Endothelial cell of umbilical vein (primary cell): ENCODE measurements at regions not wholly inside any gene's neighbourhood (a gene's known extent, or its start where the extent isn't known, plus 50 kb on each side); places are given as distances from the start of the nearest gene placed in this dataset.

ENCODE experiments used
- BruUV-seq: library from RNA; stranded (reverse); fragments of 400-500 nt; replicated peaks from 2 replicates; lab custom pipeline; 2021; lab: Mats Ljungman, UMichigan
- CTCF ChIA-PET: fragments of 300-600, 350-600 bp; sonication (Branson Sonifier 250); formaldehyde crosslinking; loops from one replicate; lab custom pipeline; 2021; ENCODE audit warnings: antibody characterized with exemption, inconsistent platforms; lab: Charles Lee
- POLR2A ChIA-PET: fragments of 300-600, 350-600 bp; sonication (Branson Sonifier 250); formaldehyde crosslinking; loops from one replicate; lab custom pipeline; 2021; ENCODE audit warnings: antibody characterized with exemption, inconsistent platforms; lab: Charles Lee
- DNase-seq: peaks from one replicate; pipeline ENCODE4 v3.0.0-alpha.2; 2011; ENCODE audit warnings: low read depth, low spot score
- FAIRE-seq: peaks from 2 replicates; lab custom pipeline; 2011; peaks lifted over from hg19 to GRCh38; lab: Jason Lieb, UNC
- H2AFZ ChIP-seq: 2 replicates; pipeline ENCODE4 v1.6.0; 2012; ENCODE audit warnings: low read depth, low read length, control low read depth, inconsistent platforms
- H3K27ac ChIP-seq: 2 replicates; pipeline ENCODE4 v1.5.1; 2011; ENCODE audit warnings: low read depth, mild to moderate bottlenecking, control low read depth, low read length, moderate library complexity; ENCODE audit not compliant: insufficient read depth
- H3K27me3 ChIP-seq, 2 experiments: 2 replicates each; pipeline versions ENCODE4 v1.6.0 to v1.6.1; 2011; ENCODE audit warnings: low read length in 2 of 2, mixed read lengths in 1 of 2; ENCODE audit not compliant: control insufficient read depth in 2 of 2, insufficient read depth in 2 of 2
- H3K36me3 ChIP-seq, 2 experiments: 2 replicates in 1 of 2; 3 replicates in 1 of 2; pipeline ENCODE4 v1.5.1; 2011; ENCODE audit warnings: low read length in 2 of 2, mild to moderate bottlenecking in 1 of 2, moderate library complexity in 1 of 2; ENCODE audit not compliant: control insufficient read depth in 2 of 2, insufficient read depth in 2 of 2; ENCODE audit errors: extremely low read depth in 1 of 2
- H3K4me1 ChIP-seq: 3 replicates; pipeline ENCODE4 v1.5.1; 2011; ENCODE audit warnings: mild to moderate bottlenecking, low read length; ENCODE audit not compliant: control insufficient read depth, insufficient read depth; ENCODE audit errors: extremely low read depth
- H3K4me2 ChIP-seq: 2 replicates; pipeline ENCODE4 v1.6.1; 2011; ENCODE audit warnings: low read length, control low read depth, mixed read lengths; ENCODE audit not compliant: insufficient read depth
- H3K4me3 ChIP-seq, 3 experiments: fragments of 200-600 bp in 1 of 3; sonication (generic), shearing (Covaris generic) in 1 of 3; replicated peaks in 1 of 3; 2 replicates each; pipeline ENCODE4 v1.5.1; 2011 to 2016; ENCODE audit warnings: control low read depth in 3 of 3, low read length in 3 of 3, mild to moderate bottlenecking in 2 of 3, inconsistent platforms in 1 of 3, low read depth in 1 of 3, moderate library complexity in 1 of 3; ENCODE audit not compliant: insufficient read depth in 1 of 3
- H3K79me2 ChIP-seq: 2 replicates; pipeline ENCODE4 v1.6.0; 2012; ENCODE audit warnings: low read length, inconsistent platforms; ENCODE audit not compliant: control insufficient read depth, insufficient read depth
- H3K9ac ChIP-seq: replicated peaks from 2 replicates; pipeline ENCODE3; 2011; ENCODE audit warnings: low read length, control low read depth; ENCODE audit not compliant: insufficient read depth; ENCODE audit errors: extremely low read depth
- H3K9me1 ChIP-seq: replicated peaks from 3 replicates; pipeline ENCODE4 v1.6.0; 2011; ENCODE audit warnings: mild to moderate bottlenecking, low read length; ENCODE audit not compliant: control insufficient read depth, insufficient read depth; ENCODE audit errors: extremely low read depth
- H3K9me3 ChIP-seq: replicated peaks from 2 replicates; pipeline ENCODE4 v1.5.1; 2012; ENCODE audit warnings: low read length, inconsistent platforms; ENCODE audit not compliant: control insufficient read depth, insufficient read depth
- H4K20me1 ChIP-seq: replicated peaks from 2 replicates; pipeline ENCODE3; 2011; ENCODE audit warnings: mild to moderate bottlenecking, low read length; ENCODE audit not compliant: control insufficient read depth, insufficient read depth; ENCODE audit errors: extremely low read depth
- EZH2 ChIP-seq: IDR thresholded peaks from 2 replicates; pipeline ENCODE4 v1.6.1; 2012; ENCODE audit warnings: borderline replicate concordance, low read depth, mild to moderate bottlenecking, moderate library complexity, low read length, inconsistent platforms; ENCODE audit not compliant: severe bottlenecking
- FOS ChIP-seq: IDR thresholded peaks from 2 replicates; pipeline ENCODE4 v1.6.1; 2011; ENCODE audit warnings: mild to moderate bottlenecking, low read length, moderate library complexity, borderline replicate concordance; ENCODE audit not compliant: insufficient read depth
- GATA2 ChIP-seq: IDR thresholded peaks from 2 replicates; pipeline ENCODE4 v1.7.0; 2011; ENCODE audit warnings: low read depth, mild to moderate bottlenecking, moderate library complexity, mixed read lengths, low read length; ENCODE audit not compliant: insufficient read length, insufficient read depth
- JUN ChIP-seq: IDR thresholded peaks from 2 replicates; pipeline ENCODE4 v1.6.1; 2011; ENCODE audit warnings: borderline replicate concordance, low read depth; ENCODE audit not compliant: insufficient read length, insufficient read depth
- MAX ChIP-seq: IDR thresholded peaks from 2 replicates; pipeline ENCODE4 v1.6.1; 2011; ENCODE audit not compliant: insufficient read depth, insufficient read length
- MYC ChIP-seq: IDR thresholded peaks from one replicate; pipeline ENCODE4 v1.6.1; 2011; ENCODE audit warnings: mild to moderate bottlenecking, low read depth, low read length
- POLR2A ChIP-seq: IDR thresholded peaks from 2 replicates; pipeline ENCODE4 v1.6.1; 2012; ENCODE audit warnings: low read depth, mild to moderate bottlenecking, control low read depth, low read length
- POLR2AphosphoS5 ChIP-seq: IDR thresholded peaks from 2 replicates; pipeline ENCODE4 v1.6.1; 2012; ENCODE audit warnings: low read depth, mild to moderate bottlenecking, control low read depth, low read length, moderate library complexity; ENCODE audit not compliant: insufficient read depth
- dilution Hi-C: fragments of 300-500 bp; cut with MboI; formaldehyde crosslinking; loops from one replicate; pipeline ENCODE4 v1.15.0; 2019; ENCODE audit warnings: low sequenced_read_pairs; ENCODE audit not compliant: extremely low pct_ligation_motif_present
- intact Hi-C: fragments of 100-400 bp; cut with micrococcal nuclease; formaldehyde crosslinking; loops from one replicate; pipeline ENCODE4 v1.10.0; 2022
- TF ChIP-seq, protein P1 (sequence below), 2 donors: IDR thresholded peaks; 1 replicate in 1 of 2; 2 replicates in 1 of 2; pipeline ENCODE4 v1.5.1; 2011; ENCODE audit warnings: low read length in 2 of 2, mild to moderate bottlenecking in 2 of 2, moderate library complexity in 2 of 2, control low read depth in 1 of 2, inconsistent platforms in 1 of 2, low read depth in 1 of 2; ENCODE audit not compliant: insufficient read depth in 1 of 2; ENCODE audit errors: extremely low read depth in 1 of 2

DNA sequence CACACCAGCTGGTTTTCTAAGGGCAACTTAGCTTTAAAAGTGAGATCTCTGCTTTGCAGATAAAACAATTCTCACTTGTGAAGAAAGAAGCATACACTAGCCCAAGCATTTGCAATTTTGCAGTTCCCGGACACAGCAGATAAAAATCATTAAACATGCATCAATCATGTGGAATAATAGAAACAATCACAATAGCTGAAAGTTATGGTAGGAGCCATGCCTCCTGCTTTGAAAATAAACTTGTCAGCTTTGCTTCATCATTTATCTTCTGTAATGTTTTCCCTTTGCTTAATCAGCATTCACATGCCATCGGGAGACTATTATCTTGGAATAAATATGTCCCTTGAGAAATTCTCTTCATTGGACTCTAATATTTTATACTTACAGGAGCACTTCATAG lies 60.3 kb upstream of the DAB2 start:
- TF ChIP-seq POLR2AphosphoS5 (no peak), POLR2A (no peak), MAX (no peak), FOS (no peak), MYC (no peak), EZH2 (no peak), GATA2 (no peak), JUN (no peak)
- TF ChIP-seq, protein P1, sequence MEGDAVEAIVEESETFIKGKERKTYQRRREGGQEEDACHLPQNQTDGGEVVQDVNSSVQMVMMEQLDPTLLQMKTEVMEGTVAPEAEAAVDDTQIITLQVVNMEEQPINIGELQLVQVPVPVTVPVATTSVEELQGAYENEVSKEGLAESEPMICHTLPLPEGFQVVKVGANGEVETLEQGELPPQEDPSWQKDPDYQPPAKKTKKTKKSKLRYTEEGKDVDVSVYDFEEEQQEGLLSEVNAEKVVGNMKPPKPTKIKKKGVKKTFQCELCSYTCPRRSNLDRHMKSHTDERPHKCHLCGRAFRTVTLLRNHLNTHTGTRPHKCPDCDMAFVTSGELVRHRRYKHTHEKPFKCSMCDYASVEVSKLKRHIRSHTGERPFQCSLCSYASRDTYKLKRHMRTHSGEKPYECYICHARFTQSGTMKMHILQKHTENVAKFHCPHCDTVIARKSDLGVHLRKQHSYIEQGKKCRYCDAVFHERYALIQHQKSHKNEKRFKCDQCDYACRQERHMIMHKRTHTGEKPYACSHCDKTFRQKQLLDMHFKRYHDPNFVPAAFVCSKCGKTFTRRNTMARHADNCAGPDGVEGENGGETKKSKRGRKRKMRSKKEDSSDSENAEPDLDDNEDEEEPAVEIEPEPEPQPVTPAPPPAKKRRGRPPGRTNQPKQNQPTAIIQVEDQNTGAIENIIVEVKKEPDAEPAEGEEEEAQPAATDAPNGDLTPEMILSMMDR (IDR thresholded peaks at IDR 0.05; ENCODE audit: extremely low read depth in 1 of 2, insufficient read depth in 1 of 2, low read depth in 1 of 2, low read length in 2 of 2): no peak
- Histone ChIP-seq H3K79me2 (no peaks in the 10 kb centered on the region), H3K27ac (no peak overlapping the region), H3K4me1 (no peaks in the 10 kb centered on the region), H4K20me1 (no peaks in the 10 kb centered on the region), H3K4me3 (no peak overlapping the region), H3K27me3 (no peaks in the 10 kb centered on the region), H3K9ac (no peak overlapping the region), H3K36me3 (no peaks in the 10 kb centered on the region), H3K9me3 (no peaks in the 10 kb centered on the region), H3K9me1 (no peaks in the 10 kb centered on the region), H3K4me2 (no peak overlapping the region), H2AFZ (no peak overlapping the region)
- FAIRE-seq: no peak
- dilution Hi-C loops (no loop called here), intact Hi-C loops (no loop called here)
- POLR2A ChIA-PET: no interaction called here
- CTCF ChIA-PET: interaction anchor here (1.1 to 3.0 kb wide), 6 partner anchors 9 to 62 kb away, joined by 3 to 10 read pairs (median 5); partner anchors contain the start of gene DAB2
- no TSS peak for BruUV-seq
- DNase-seq: peak; percentile 24
